ENCODE measurements at regions not wholly inside any gene's neighbourhood (a gene's known extent, or its start where the extent isn't known, plus 50 kb on each side); places are given as distances from the start of the nearest gene placed in this dataset.

GRCh38 chr18:49652881-49653724, 91.2 kb downstream of the LIPG start:
- TF ChIP-seq CTCF (IDR thresholded peaks at IDR 0.05) = no peak
- ATAC-seq (ENCODE audit: low FRiP score) (no peak), DNase-seq (ENCODE audit: low spot score) (no peak)

GRCh38 chr18:49651033-49651432, 89.2 kb downstream of the LIPG start:
- no peak for TF ChIP-seq CTCF (IDR thresholded peaks at IDR 0.05)
- DNase-seq (ENCODE audit: low spot score) (no peak), ATAC-seq (ENCODE audit: low FRiP score) (no peak)

- ATAC-seq (ENCODE audit: low FRiP score) (no peak), DNase-seq (ENCODE audit: low spot score) (no peak)
- no peak for TF ChIP-seq CTCF (IDR thresholded peaks at IDR 0.05)
Measured at GRCh38 chr18:49650426-49650891, 88.6 kb downstream of the LIPG start.

- TF ChIP-seq CTCF (IDR thresholded peaks at IDR 0.05) = no peak
- DNase-seq (ENCODE audit: low spot score) (no peak), ATAC-seq (ENCODE audit: low FRiP score) (no peak)
Measured at GRCh38 chr18:49648811-49649210, 87.0 kb downstream of the LIPG start.

Measured in omental fat pad (tissue), 3 donors.